A549 (cell line): ENCODE measurements at regions not wholly inside any gene's neighbourhood (a gene's known extent, or its start where the extent isn't known, plus 50 kb on each side); places are given as distances from the start of the nearest gene placed in this dataset.

ENCODE experiments used
- ATAC-seq, 2 experiments: fragments of 200-7000 bp in 1 of 2; fragments of >200 bp in 1 of 2; cut with Nextera tagmentation in 1 of 2; cut with Tn5 transposase in 1 of 2; 3 replicates each; pipeline versions ENCODE4 v1.8.0 to v1.9.1; 2018 to 2020; ENCODE audit warnings: mild to moderate bottlenecking in 1 of 2, moderate library complexity in 1 of 2
- CTCF ChIA-PET: fragments of 300-600 bp; sonication (Branson Sonifier 250); formaldehyde crosslinking; extraction: SDS; loops from one replicate; lab custom pipeline; 2021; ENCODE audit warnings: antibody characterized with exemption, inconsistent platforms; lab: Yijun Ruan, JAX
- POLR2A ChIA-PET: fragments of 350-600 bp; formaldehyde crosslinking; extraction: SDS; loops from one replicate; lab custom pipeline; 2021; ENCODE audit warnings: antibody characterized with exemption, inconsistent platforms; lab: Yijun Ruan, JAX
- DNase-seq, 2 experiments: peaks; one replicate each; pipeline versions ENCODE4 v3.0.0 to v3.0.0-alpha.2; 2011 to 2016; ENCODE audit warnings: low read depth in 1 of 2, low spot score in 1 of 2
- FAIRE-seq: peaks from 2 replicates; lab custom pipeline; 2011; peaks lifted over from hg19 to GRCh38; lab: Jason Lieb, UNC
- H3K27ac ChIP-seq, 2 experiments: fragments of >200 bp; sonication (Bioruptor Twin); formaldehyde crosslinking; 3 replicates each; pipeline ENCODE4 v1.5.1; 2016 to 2017
- H3K4me1 ChIP-seq: fragments of >200 bp; sonication (Bioruptor Twin); formaldehyde crosslinking; 3 replicates; pipeline ENCODE4 v1.6.1; 2016
- H3K4me2 ChIP-seq: fragments of >200 bp; sonication (Bioruptor Twin); formaldehyde crosslinking; 3 replicates; pipeline ENCODE4 v1.6.1; 2016
- H3K4me3 ChIP-seq: fragments of >200 bp; sonication (Bioruptor Twin); formaldehyde crosslinking; 3 replicates; pipeline ENCODE4 v1.5.1; 2016
- H3K9me3 ChIP-seq: fragments of >200 bp; sonication (Bioruptor Twin); formaldehyde crosslinking; 3 replicates; pipeline ENCODE4 v1.6.1; 2016
- ATOH8 ChIP-seq: fragments of 250-450 bp; sonication (Bioruptor Pico); IDR thresholded peaks from 2 replicates; pipeline ENCODE4 v1.5.0; 2020; ENCODE audit warnings: low read depth, mild to moderate bottlenecking, moderate library complexity
- CBX2 ChIP-seq: fragments of 200-600 bp; sonication (generic); IDR thresholded peaks from 2 replicates; pipeline ENCODE4 v1.6.1; 2016; ENCODE audit warnings: low read depth, mild to moderate bottlenecking, borderline replicate concordance
- CBX8 ChIP-seq: fragments of 200-600 bp; sonication (generic); IDR thresholded peaks from 2 replicates; pipeline ENCODE4 v1.6.1; 2016
- CEBPB ChIP-seq, 2 experiments: fragments of >200 bp in 1 of 2; sonication (Bioruptor Twin) in 1 of 2; formaldehyde crosslinking in 1 of 2; IDR thresholded peaks; 2 replicates each; pipeline ENCODE4 v1.6.1; 2012 to 2016
- E2F6 ChIP-seq: IDR thresholded peaks from 2 replicates; pipeline ENCODE4 v1.6.1; 2012; ENCODE audit warnings: low read depth, borderline replicate concordance
- EHF ChIP-seq: fragments of 250-450 bp; sonication (Bioruptor Pico); IDR thresholded peaks from 2 replicates; pipeline ENCODE4 v1.5.0; 2020; ENCODE audit warnings: mild to moderate bottlenecking
- EHMT2 ChIP-seq: fragments of 200-600 bp; sonication (generic); IDR thresholded peaks from 2 replicates; pipeline ENCODE4 v1.6.1; 2016; ENCODE audit warnings: antibody characterized with exemption, low read depth, mild to moderate bottlenecking, moderate library complexity
- EP300 ChIP-seq, 2 experiments: fragments of >200 bp; sonication (Bioruptor Twin); formaldehyde crosslinking; IDR thresholded peaks; 2 replicates in 1 of 2; 3 replicates in 1 of 2; pipeline ENCODE4 v1.6.1; 2016 to 2017
- ESRRA ChIP-seq: fragments of 150-350 bp; IDR thresholded peaks from 2 replicates; pipeline ENCODE4 v1.6.1; 2014; ENCODE audit warnings: mild to moderate bottlenecking, low read length, borderline replicate concordance
- FOSL2 ChIP-seq, 2 experiments: fragments of 450-650 bp in 1 of 2; fragments of >200 bp in 1 of 2; sonication (Bioruptor Twin) in 1 of 2; formaldehyde crosslinking; IDR thresholded peaks; 2 replicates each; pipeline versions ENCODE4 v1.5.0 to v1.6.1; 2016 to 2020; ENCODE audit warnings: mild to moderate bottlenecking in 1 of 2, moderate library complexity in 1 of 2
- GATA3 ChIP-seq: IDR thresholded peaks from 2 replicates; pipeline ENCODE4 v1.6.1; 2012; ENCODE audit warnings: borderline replicate concordance
- HES2 ChIP-seq: fragments of >200 bp; sonication (Bioruptor Twin); formaldehyde crosslinking; IDR thresholded peaks from 2 replicates; pipeline ENCODE4 v1.6.1; 2016
- HEYL ChIP-seq: fragments of 250-450 bp; sonication (Bioruptor Pico); IDR thresholded peaks from 2 replicates; pipeline ENCODE4 v1.8.0; 2021; ENCODE audit warnings: mild to moderate bottlenecking, moderate library complexity
- HOXA7 ChIP-seq: fragments of 250-450 bp; sonication (Bioruptor Pico); IDR thresholded peaks from 2 replicates; pipeline ENCODE4 v1.5.0; 2020; ENCODE audit warnings: mild to moderate bottlenecking, moderate library complexity
- JUN ChIP-seq, 2 experiments: fragments of >200 bp; sonication (Bioruptor Twin); formaldehyde crosslinking; IDR thresholded peaks; 2 replicates in 1 of 2; 3 replicates in 1 of 2; pipeline ENCODE4 v1.6.1; 2016 to 2017
- JUNB ChIP-seq: fragments of >200 bp; sonication (Bioruptor Twin); formaldehyde crosslinking; IDR thresholded peaks from 2 replicates; pipeline ENCODE4 v1.6.1; 2016
- MAX ChIP-seq: IDR thresholded peaks from 2 replicates; pipeline ENCODE4 v1.6.1; 2012
- MAZ ChIP-seq: fragments of 150-350 bp; IDR thresholded peaks from 2 replicates; pipeline ENCODE4 v1.6.1; 2014; ENCODE audit warnings: antibody characterized with exemption, low read depth, low read length, borderline replicate concordance
- MYC ChIP-seq: IDR thresholded peaks from 2 replicates; pipeline ENCODE4 v1.6.1; 2012; ENCODE audit warnings: mild to moderate bottlenecking, inconsistent platforms, low read length, improper control_type of control experiment, borderline replicate concordance
- NPAS2 ChIP-seq: fragments of 250-450 bp; sonication (Bioruptor Pico); IDR thresholded peaks from 2 replicates; pipeline ENCODE4 v1.8.0; 2022; ENCODE audit warnings: mild to moderate bottlenecking, moderate library complexity, borderline replicate concordance
- NR3C1 ChIP-seq: fragments of >200 bp; sonication (Bioruptor Twin); formaldehyde crosslinking; IDR thresholded peaks from 3 replicates; pipeline ENCODE4 v1.6.1; 2017
- PBX3 ChIP-seq: IDR thresholded peaks from 2 replicates; pipeline ENCODE4 v1.6.1; 2012
- POLR2A ChIP-seq: IDR thresholded peaks from 2 replicates; pipeline ENCODE4 v1.6.1; 2012; ENCODE audit warnings: mild to moderate bottlenecking, low read length
- RAD21 ChIP-seq, 2 experiments: fragments of >200 bp in 1 of 2; sonication (Bioruptor Twin) in 1 of 2; formaldehyde crosslinking in 1 of 2; IDR thresholded peaks in 1 of 2; conservative IDR thresholded peaks in 1 of 2; 2 replicates in 1 of 2; 3 replicates in 1 of 2; pipeline ENCODE4 v1.6.1; 2012 to 2018; ENCODE audit warnings: inconsistent platforms in 1 of 2
- RARB ChIP-seq: fragments of 250-450 bp; sonication (Bioruptor Pico); IDR thresholded peaks from 2 replicates; pipeline ENCODE4 v1.8.0; 2021; ENCODE audit warnings: mild to moderate bottlenecking, moderate library complexity
- RFX5 ChIP-seq: fragments of 450-650 bp; IDR thresholded peaks from 2 replicates; pipeline ENCODE4 v1.7.1; 2014; ENCODE audit warnings: antibody characterized with exemption, mild to moderate bottlenecking, moderate library complexity
- RNF2 ChIP-seq: fragments of 200-600 bp; sonication (generic); IDR thresholded peaks from 2 replicates; pipeline ENCODE4 v1.6.1; 2016; ENCODE audit warnings: low read depth, mild to moderate bottlenecking, antibody characterized with exemption, moderate library complexity, borderline replicate concordance
- SREBF2 ChIP-seq: fragments of 450-650 bp; IDR thresholded peaks from 2 replicates; pipeline ENCODE4 v1.6.1; 2014; ENCODE audit warnings: mild to moderate bottlenecking, moderate library complexity
- TP53 ChIP-seq: fragments of 250-450 bp; sonication (Bioruptor Pico); IDR thresholded peaks from 2 replicates; pipeline ENCODE4 v1.5.0; 2021; ENCODE audit warnings: mild to moderate bottlenecking, moderate library complexity
- ZFP36 ChIP-seq: fragments of 450-650 bp; IDR thresholded peaks from 2 replicates; pipeline ENCODE4 v1.6.1; 2014; ENCODE audit warnings: borderline replicate concordance; ENCODE audit not compliant: partially characterized antibody
- ZNF302 ChIP-seq: fragments of 250-450 bp; sonication (Bioruptor Pico); IDR thresholded peaks from 2 replicates; pipeline ENCODE4 v1.9.0; 2021; ENCODE audit warnings: inconsistent platforms, mild to moderate bottlenecking, moderate library complexity
- ZSCAN20 ChIP-seq: fragments of 250-450 bp; sonication (Bioruptor Pico); IDR thresholded peaks from 2 replicates; pipeline ENCODE4 v1.8.0; 2022; ENCODE audit warnings: mild to moderate bottlenecking, moderate library complexity
- WGBS: methylation state at CpG from one replicate; pipeline ENCODE4 v1.1.6; 2017; ENCODE audit errors: missing lambda C conversion rate; 5-methylcytosine and 5-hydroxymethylcytosine counted together

GRCh38 chr2:62587592-62587991 lies 81.6 kb upstream of the TMEM17 start:
- FAIRE-seq = no peak
- no peak for DNase-seq
- Histone ChIP-seq H3K9me3 (peaks cover 9% of the 10 kb centered on the region; the same call in 2 of the 3 replicates), H3K27ac (peak overlapping the region in 1 of 2 experiments; percentile 31; a peak in 2 of 6 replicates), H3K4me1 (0 out of 3 replicates have a peak, but pooled peaks cover 5% of the 10 kb centered on the region), H3K4me2 (no peak overlapping the region), H3K4me3 (no peak overlapping the region)
- ChIA-PET CTCF (interaction anchor here (1.6 kb wide), 1 partner anchor 131 kb away, joined by 4 read pairs; no protein-coding TSS in a partner anchor), POLR2A (no interaction called here)
- no peak for TF ChIP-seq EP300 (IDR thresholded peaks at IDR 0.05)
- TF ChIP-seq HEYL (CRISPR knock-in tag) = no peak
- no peak for TF ChIP-seq MAX
- no peak for TF ChIP-seq ESRRA
- TF ChIP-seq CBX2 = no peak
- no peak for TF ChIP-seq CEBPB (IDR thresholded peaks at IDR 0.05)
- TF ChIP-seq RNF2 = no peak
- TF ChIP-seq EHMT2 = no peak
- no peak for TF ChIP-seq RARB (CRISPR knock-in tag)
- TF ChIP-seq JUNB = no peak
- TF ChIP-seq TP53 (CRISPR knock-in tag) = no peak
- TF ChIP-seq HOXA7 (CRISPR knock-in tag) = no peak
- no peak for TF ChIP-seq FOSL2 (IDR thresholded peaks at IDR 0.05)
- TF ChIP-seq FOSL2 (CRISPR knock-in tag; IDR thresholded peaks at IDR 0.05) = no peak
- no peak for TF ChIP-seq ZFP36
- TF ChIP-seq ATOH8 = no peak
- no peak for TF ChIP-seq GATA3
- WGBS = 71% methylated on average over 3 of the region's 3 CpGs
- ATAC-seq = no peak

- WGBS = 69% methylated on average over 2 of the region's 2 CpGs
- H3K4me2 ChIP-seq = no peak overlapping the region
- FAIRE-seq = no peak
Measured at GRCh38 chr2:62586981-62587380, 81.0 kb upstream of the TMEM17 start.

GRCh38 chr2:62578803-62579640 lies 73.0 kb upstream of the TMEM17 start:
- ATAC-seq (peak; percentile 85 to 88), DNase-seq (peak; percentile 65 to 96), FAIRE-seq (no peak)
- Histone ChIP-seq H3K4me1 (peaks cover 39% of the 10 kb centered on the region), H3K4me3 (0 out of 3 replicates have a peak overlapping the region, but pooled peaks have one; percentile 13), H3K27ac (peak overlapping the region; percentile 94 to 96), H3K9me3 (peaks cover 35% of the 10 kb centered on the region), H3K4me2 (peak overlapping the region; percentile 82)
- WGBS = 9% methylated on average over 7 of the region's 7 CpGs
- ChIA-PET POLR2A (interaction anchor here (1.2 to 2.5 kb wide), 5 partner anchors 9 to 128 kb away, joined by 4 to 37 read pairs (median 23); partner anchors contain the start of genes EHBP1 and TMEM17), CTCF (interaction anchor here (0.9 to 1.9 kb wide), 4 partner anchors 13 to 122 kb away, joined by 3 to 5 read pairs (median 4); partner anchors contain the start of gene TMEM17)
- TF ChIP-seq SREBF2 (no peak), JUNB (peak; percentile 99), NPAS2 (CRISPR knock-in tag) (no peak), POLR2A (no peak), PBX3 (peak; percentile 92), MAZ (no peak), HOXA7 (CRISPR knock-in tag) (no peak), ZFP36 (no peak), CBX2 (no peak), GATA3 (peak; percentile 98), E2F6 (peak; percentile 70; the same call in 1 of the 2 replicates), HES2 (peak; percentile 95), RAD21 (conservative IDR thresholded peaks at IDR 0.05 in 1 of 2, IDR thresholded peaks at IDR 0.05 in 1 of 2) (peak; percentile 54 to 84), EHF (CRISPR knock-in tag) (0 out of 2 replicates have a peak, but pooled peaks have one; percentile 78), RFX5 (0 out of 2 replicates have a peak, but pooled peaks have one; percentile 27), JUN (IDR thresholded peaks at IDR 0.05) (peak; percentile 95 to 97; a peak in 4 of 5 replicates), EP300 (IDR thresholded peaks at IDR 0.05) (peak; percentile 98)

More at GRCh38 chr2:62586981-62587380, 81.0 kb upstream of the TMEM17 start:
- ChIA-PET CTCF (interaction anchor here (1.6 to 1.7 kb wide), 2 partner anchors 9 to 130 kb away, joined by 4 to 5 read pairs; no protein-coding TSS in a partner anchor), POLR2A (no interaction called here)
- DNase-seq = no peak
- 0 out of 3 replicates have a peak, but pooled peaks cover 5% of the 10 kb centered on the region for H3K4me1 ChIP-seq
- H3K9me3 ChIP-seq = peaks cover 9% of the 10 kb centered on the region; the same call in 2 of the 3 replicates
- no peak for ATAC-seq
- TF ChIP-seq ZNF302 (CRISPR knock-in tag) = no peak
- TF ChIP-seq ZSCAN20 (CRISPR knock-in tag) = no peak
- no peak for TF ChIP-seq CBX8
- TF ChIP-seq NPAS2 (CRISPR knock-in tag) = no peak
- no peak for TF ChIP-seq MYC
- TF ChIP-seq NR3C1 = no peak
- TF ChIP-seq RARB (CRISPR knock-in tag) = no peak
- TF ChIP-seq, all 56 proteins: peak for 0
- peak overlapping the region in 1 of 2 experiments; percentile 49; a peak in 3 of 6 replicates for H3K27ac ChIP-seq
- H3K4me3 ChIP-seq = no peak overlapping the region
